Stomach (tissue), 4 donors: ENCODE measurements at regions not wholly inside any gene's neighbourhood (a gene's known extent, or its start where the extent isn't known, plus 50 kb on each side); places are given as distances from the start of the nearest gene placed in this dataset.

Experiments
- EP300 ChIP-seq: sonication (generic); formaldehyde crosslinking; IDR thresholded peaks from one replicate; pipeline ENCODE4 v1.6.1; 2017; ENCODE audit warnings: antibody characterized with exemption
- POLR2A ChIP-seq, 4 donors: fragments of 450-650 bp; IDR thresholded peaks; one replicate each; pipeline ENCODE4 v1.6.1; 2016; ENCODE audit warnings: antibody characterized with exemption in 4 of 4, control low read depth in 2 of 4, mild to moderate bottlenecking in 1 of 4, moderate library complexity in 1 of 4
- POLR2AphosphoS5 ChIP-seq, 3 donors: sonication (generic); formaldehyde crosslinking; IDR thresholded peaks; one replicate each; pipeline ENCODE4 v1.6.1; 2016; ENCODE audit warnings: antibody characterized with exemption in 3 of 3
- TF ChIP-seq, protein P1 (sequence below), 7 experiments: fragments of 450-650 bp in 4 of 7; fragments of 200-600 bp in 3 of 7; sonication (generic) in 3 of 7; IDR thresholded peaks; one replicate each; pipeline ENCODE4 v1.5.1; 2016 to 2019; ENCODE audit warnings: antibody characterized with exemption in 7 of 7, control low read depth in 2 of 7, mild to moderate bottlenecking in 1 of 7

- TF ChIP-seq, protein P1, sequence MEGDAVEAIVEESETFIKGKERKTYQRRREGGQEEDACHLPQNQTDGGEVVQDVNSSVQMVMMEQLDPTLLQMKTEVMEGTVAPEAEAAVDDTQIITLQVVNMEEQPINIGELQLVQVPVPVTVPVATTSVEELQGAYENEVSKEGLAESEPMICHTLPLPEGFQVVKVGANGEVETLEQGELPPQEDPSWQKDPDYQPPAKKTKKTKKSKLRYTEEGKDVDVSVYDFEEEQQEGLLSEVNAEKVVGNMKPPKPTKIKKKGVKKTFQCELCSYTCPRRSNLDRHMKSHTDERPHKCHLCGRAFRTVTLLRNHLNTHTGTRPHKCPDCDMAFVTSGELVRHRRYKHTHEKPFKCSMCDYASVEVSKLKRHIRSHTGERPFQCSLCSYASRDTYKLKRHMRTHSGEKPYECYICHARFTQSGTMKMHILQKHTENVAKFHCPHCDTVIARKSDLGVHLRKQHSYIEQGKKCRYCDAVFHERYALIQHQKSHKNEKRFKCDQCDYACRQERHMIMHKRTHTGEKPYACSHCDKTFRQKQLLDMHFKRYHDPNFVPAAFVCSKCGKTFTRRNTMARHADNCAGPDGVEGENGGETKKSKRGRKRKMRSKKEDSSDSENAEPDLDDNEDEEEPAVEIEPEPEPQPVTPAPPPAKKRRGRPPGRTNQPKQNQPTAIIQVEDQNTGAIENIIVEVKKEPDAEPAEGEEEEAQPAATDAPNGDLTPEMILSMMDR (IDR thresholded peaks at IDR 0.05), result no peak
- no peak for TF ChIP-seq POLR2A (IDR thresholded peaks at IDR 0.05)
- no peak for TF ChIP-seq EP300
- TF ChIP-seq POLR2AphosphoS5 (IDR thresholded peaks at IDR 0.05), result no peak
Measured at GRCh38 chr1:217274416-217274815, 356.5 kb downstream of the GPATCH2 start.
